ENCODE measurements at regions not wholly inside any gene's neighbourhood (a gene's known extent, or its start where the extent isn't known, plus 50 kb on each side); places are given as distances from the start of the nearest gene placed in this dataset.

GRCh38 chr15:94555841-94556519 is 324.6 kb downstream of the MCTP2 start:
- TF ChIP-seq, protein P1, sequence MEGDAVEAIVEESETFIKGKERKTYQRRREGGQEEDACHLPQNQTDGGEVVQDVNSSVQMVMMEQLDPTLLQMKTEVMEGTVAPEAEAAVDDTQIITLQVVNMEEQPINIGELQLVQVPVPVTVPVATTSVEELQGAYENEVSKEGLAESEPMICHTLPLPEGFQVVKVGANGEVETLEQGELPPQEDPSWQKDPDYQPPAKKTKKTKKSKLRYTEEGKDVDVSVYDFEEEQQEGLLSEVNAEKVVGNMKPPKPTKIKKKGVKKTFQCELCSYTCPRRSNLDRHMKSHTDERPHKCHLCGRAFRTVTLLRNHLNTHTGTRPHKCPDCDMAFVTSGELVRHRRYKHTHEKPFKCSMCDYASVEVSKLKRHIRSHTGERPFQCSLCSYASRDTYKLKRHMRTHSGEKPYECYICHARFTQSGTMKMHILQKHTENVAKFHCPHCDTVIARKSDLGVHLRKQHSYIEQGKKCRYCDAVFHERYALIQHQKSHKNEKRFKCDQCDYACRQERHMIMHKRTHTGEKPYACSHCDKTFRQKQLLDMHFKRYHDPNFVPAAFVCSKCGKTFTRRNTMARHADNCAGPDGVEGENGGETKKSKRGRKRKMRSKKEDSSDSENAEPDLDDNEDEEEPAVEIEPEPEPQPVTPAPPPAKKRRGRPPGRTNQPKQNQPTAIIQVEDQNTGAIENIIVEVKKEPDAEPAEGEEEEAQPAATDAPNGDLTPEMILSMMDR (conservative IDR thresholded peaks at IDR 0.05 in 1 of 2, IDR thresholded peaks at IDR 0.05 in 1 of 2; ENCODE audit: extremely low read depth in 1 of 2, insufficient read depth in 1 of 2, low read depth in 1 of 2, low read length in 2 of 2), result no peak
- no peak for TF ChIP-seq EZH2 (IDR thresholded peaks at IDR 0.05; ENCODE audit: borderline replicate concordance, low read length)
